ENCODE measurements at regions not wholly inside any gene's neighbourhood (a gene's known extent, or its start where the extent isn't known, plus 50 kb on each side); places are given as distances from the start of the nearest gene placed in this dataset.

GRCh38 chr13:44294876-44295275 lies 78.7 kb upstream of the SERP2 start:
- Histone ChIP-seq H3K9ac (ENCODE audit: low read length in 3 of 3) (no peak overlapping the region), H3K27ac (ENCODE audit: low read depth in 2 of 2, low read length in 2 of 2) (no peak overlapping the region), H3K9me3 (ENCODE audit: control insufficient read depth in 2 of 3, insufficient read depth in 1 of 3, low read length in 3 of 3) (no peaks in the 10 kb centered on the region), H3K4me3 (ENCODE audit: low read length in 3 of 3) (no peak overlapping the region), H3K36me3 (ENCODE audit: control insufficient read depth in 2 of 3, insufficient read depth in 3 of 3, low read length in 3 of 3) (no peaks in the 10 kb centered on the region), H3K4me1 (ENCODE audit: control insufficient read depth in 2 of 3, insufficient read depth in 2 of 3, low read depth in 1 of 3, low read length in 3 of 3) (no peaks in the 10 kb centered on the region), H3K27me3 (ENCODE audit: control insufficient read depth, insufficient read depth, low read length) (no peaks in the 10 kb centered on the region)
- DNase-seq = no peak
- no peak for TF ChIP-seq CTCF (IDR thresholded peaks at IDR 0.05; ENCODE audit: borderline replicate concordance, extremely low read depth, insufficient read depth)
- FAIRE-seq = no peak
- intact Hi-C loops (cut with DNase I) = no loop called here

- FAIRE-seq = no peak
Measured at GRCh38 chr13:44296856-44297255, 76.8 kb upstream of the SERP2 start.

GRCh38 chr13:44298314-44298713 lies 75.3 kb upstream of the SERP2 start:
- no peaks in the 10 kb centered on the region for H3K36me3 ChIP-seq (ENCODE audit: control insufficient read depth in 2 of 3, insufficient read depth in 3 of 3, low read length in 3 of 3)
- FAIRE-seq (no peak), DNase-seq (no peak)
- H3K9me3 ChIP-seq (ENCODE audit: control insufficient read depth in 2 of 3, insufficient read depth in 1 of 3, low read length in 3 of 3) = no peaks in the 10 kb centered on the region
- H3K4me3 ChIP-seq (ENCODE audit: low read length in 3 of 3) = no peak overlapping the region
- no peak overlapping the region for H3K9ac ChIP-seq (ENCODE audit: low read length in 3 of 3)
- intact Hi-C loops (cut with DNase I) = no loop called here
- TF ChIP-seq CTCF (IDR thresholded peaks at IDR 0.05; ENCODE audit: borderline replicate concordance, extremely low read depth, insufficient read depth) = no peak
- no peak overlapping the region for H3K27ac ChIP-seq (ENCODE audit: low read depth in 2 of 2, low read length in 2 of 2)
- peaks cover 0 to 8% (median 5%) of the 10 kb centered on the region in 3 donors for H3K4me1 ChIP-seq (ENCODE audit: control insufficient read depth in 2 of 3, insufficient read depth in 2 of 3, low read depth in 1 of 3, low read length in 3 of 3)
- no peaks in the 10 kb centered on the region for H3K27me3 ChIP-seq (ENCODE audit: control insufficient read depth, insufficient read depth, low read length)

More at GRCh38 chr13:44296856-44297255, 76.8 kb upstream of the SERP2 start:
- Histone ChIP-seq H3K27ac (ENCODE audit: low read depth in 2 of 2, low read length in 2 of 2) (no peak overlapping the region), H3K4me1 (ENCODE audit: control insufficient read depth in 2 of 3, insufficient read depth in 2 of 3, low read depth in 1 of 3, low read length in 3 of 3) (peaks cover 0 to 8% (median 5%) of the 10 kb centered on the region in 3 donors), H3K36me3 (ENCODE audit: control insufficient read depth in 2 of 3, insufficient read depth in 3 of 3, low read length in 3 of 3) (no peaks in the 10 kb centered on the region), H3K9ac (ENCODE audit: low read length in 3 of 3) (no peak overlapping the region), H3K9me3 (ENCODE audit: control insufficient read depth in 2 of 3, insufficient read depth in 1 of 3, low read length in 3 of 3) (no peaks in the 10 kb centered on the region), H3K4me3 (ENCODE audit: low read length in 3 of 3) (no peak overlapping the region), H3K27me3 (ENCODE audit: control insufficient read depth, insufficient read depth, low read length) (no peaks in the 10 kb centered on the region)
- DNase-seq = no peak
- intact Hi-C loops (cut with DNase I) = no loop called here
- no peak for TF ChIP-seq CTCF (IDR thresholded peaks at IDR 0.05; ENCODE audit: borderline replicate concordance, extremely low read depth, insufficient read depth)

All from kidney (tissue), 13 donors.